HepG2 (cell line): ENCODE measurements at regions not wholly inside any gene's neighbourhood (a gene's known extent, or its start where the extent isn't known, plus 50 kb on each side); places are given as distances from the start of the nearest gene placed in this dataset.

Experiments
- CEBPB ChIP-seq: IDR thresholded peaks from 2 replicates; pipeline ENCODE4 v1.6.1; 2011; ENCODE audit warnings: low read depth, low read length, improper control_type of control experiment, borderline replicate concordance
- CHCHD3 ChIP-seq: sonication (generic); formaldehyde crosslinking; IDR thresholded peaks from 2 replicates; pipeline ENCODE4 v1.8.0; 2022; ENCODE audit warnings: mild to moderate bottlenecking, missing genetic modification reagents, moderate library complexity
- CREB1 ChIP-seq, 2 experiments: fragments of 450-650 bp in 1 of 2; IDR thresholded peaks; 2 replicates each; pipeline ENCODE4 v1.6.1; 2016 to 2017; ENCODE audit warnings: control low read depth in 1 of 2, mild to moderate bottlenecking in 1 of 2, missing compliant biosample characterization in 1 of 2, missing genetic modification characterization in 1 of 2
- ELF1 ChIP-seq: sonication (generic); formaldehyde crosslinking; IDR thresholded peaks from 2 replicates; pipeline ENCODE4 v1.4.0; 2020; ENCODE audit warnings: missing genetic modification reagents
- FOXP1 ChIP-seq, 2 experiments: fragments of 450-650 bp in 1 of 2; IDR thresholded peaks; 2 replicates each; pipeline ENCODE4 v1.6.1; 2017 to 2018; ENCODE audit warnings: antibody characterized with exemption in 1 of 2
- NFE2 ChIP-seq: sonication (generic); formaldehyde crosslinking; IDR thresholded peaks from 2 replicates; pipeline ENCODE4 v1.4.0; 2020; ENCODE audit warnings: missing genetic modification reagents
- POLR2G ChIP-seq: fragments of 200-400 bp; formaldehyde crosslinking; IDR thresholded peaks from 2 replicates; pipeline ENCODE4 v1.6.1; 2018; ENCODE audit warnings: mild to moderate bottlenecking, low read depth, low read length, moderate library complexity
- RNF2 ChIP-seq: fragments of 450-650 bp; conservative IDR thresholded peaks from 2 replicates; pipeline ENCODE4 v1.6.1; 2016; ENCODE audit warnings: low read depth
- SNRNP70 ChIP-seq: fragments of 200-400 bp; formaldehyde crosslinking; IDR thresholded peaks from 2 replicates; pipeline ENCODE4 v1.6.1; 2017; ENCODE audit warnings: mild to moderate bottlenecking, low read depth, low read length, moderate library complexity
- SOX6 ChIP-seq, 2 experiments: fragments of 450-650 bp in 1 of 2; sonication (generic) in 1 of 2; formaldehyde crosslinking in 1 of 2; IDR thresholded peaks; 2 replicates each; pipeline versions ENCODE4 v1.4.0 to v1.6.1; 2017 to 2020; ENCODE audit warnings: antibody characterized with exemption in 1 of 2, mild to moderate bottlenecking in 1 of 2, missing genetic modification reagents in 1 of 2
- ZC3H13 ChIP-seq: sonication (generic); formaldehyde crosslinking; IDR thresholded peaks from 2 replicates; pipeline ENCODE4 v1.8.1; 2023; ENCODE audit warnings: mild to moderate bottlenecking, missing genetic modification reagents, moderate library complexity
- ZNF230 ChIP-seq: sonication (generic); formaldehyde crosslinking; IDR thresholded peaks from 2 replicates; pipeline ENCODE4 v1.4.0; 2020; ENCODE audit warnings: mild to moderate bottlenecking, missing genetic modification reagents
- ZNF329 ChIP-seq: sonication (generic); formaldehyde crosslinking; IDR thresholded peaks from 2 replicates; pipeline ENCODE4 v1.9.0; 2021; ENCODE audit warnings: low read depth, mild to moderate bottlenecking, missing genetic modification reagents
- ZNF451 ChIP-seq: sonication (generic); formaldehyde crosslinking; IDR thresholded peaks from 2 replicates; pipeline ENCODE4 v1.5.0; 2020; ENCODE audit warnings: mild to moderate bottlenecking, missing genetic modification reagents
- ZNF550 ChIP-seq: sonication (generic); formaldehyde crosslinking; IDR thresholded peaks from 2 replicates; pipeline ENCODE4 v1.4.0; 2020; ENCODE audit warnings: mild to moderate bottlenecking, missing genetic modification reagents, borderline replicate concordance
- ZNF615 ChIP-seq: sonication (generic); formaldehyde crosslinking; IDR thresholded peaks from 2 replicates; pipeline ENCODE4 v1.5.0; 2020; ENCODE audit warnings: mild to moderate bottlenecking, missing genetic modification reagents, borderline replicate concordance
- TF ChIP-seq, protein P1 (sequence below): IDR thresholded peaks from 2 replicates; pipeline ENCODE4 v1.6.1; 2016; ENCODE audit warnings: low read depth, control low read depth
- TF ChIP-seq, protein P2 (sequence below): sonication (generic); formaldehyde crosslinking; IDR thresholded peaks from 2 replicates; pipeline ENCODE4 v1.4.0; 2020; ENCODE audit warnings: mild to moderate bottlenecking, missing genetic modification reagents
- TF ChIP-seq, protein P3 (sequence below): sonication (generic); formaldehyde crosslinking; conservative IDR thresholded peaks from 2 replicates; pipeline ENCODE4 v1.8.0; 2022; ENCODE audit warnings: low read depth, missing genetic modification reagents

DNA sequence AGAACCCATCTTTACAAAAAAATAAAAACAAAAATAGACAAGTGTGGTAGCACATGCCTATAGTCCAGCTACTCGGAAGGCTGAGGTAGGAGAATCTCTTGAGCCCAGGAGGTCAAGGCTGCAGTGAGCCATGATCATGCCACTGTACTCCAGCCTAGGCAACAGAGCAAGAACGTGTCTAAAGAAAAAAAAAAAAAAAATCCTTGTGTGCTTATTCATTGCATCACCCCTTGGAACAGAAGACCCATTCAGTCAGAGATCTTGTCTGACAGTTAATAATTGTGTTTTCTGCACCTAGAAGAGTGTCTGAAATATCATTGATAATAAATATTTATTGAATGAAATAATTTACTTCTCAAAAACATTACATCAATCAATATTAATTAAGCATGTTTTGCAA is 97.4 kb upstream of the TBL1X start (continued):
- no peak for TF ChIP-seq CHCHD3 (CRISPR knock-in tag)
- TF ChIP-seq ZNF550 (CRISPR knock-in tag): no peak
- no peak for TF ChIP-seq FOXP1 (IDR thresholded peaks at IDR 0.05)
- TF ChIP-seq FOXP1 (CRISPR knock-in tag; IDR thresholded peaks at IDR 0.05): 0 out of 2 replicates have a peak, but pooled peaks have one; percentile 11
- TF ChIP-seq RNF2: no peak
- TF ChIP-seq ZNF451 (CRISPR knock-in tag): no peak
- no peak for TF ChIP-seq SOX6 (IDR thresholded peaks at IDR 0.05)
- TF ChIP-seq SOX6 (CRISPR knock-in tag; IDR thresholded peaks at IDR 0.05): peak; percentile 25; the same call in 1 of the 2 replicates
- TF ChIP-seq NFE2: no peak
- TF ChIP-seq POLR2G: no peak
- TF ChIP-seq ZNF329 (CRISPR knock-in tag): no peak
- TF ChIP-seq, protein P1, sequence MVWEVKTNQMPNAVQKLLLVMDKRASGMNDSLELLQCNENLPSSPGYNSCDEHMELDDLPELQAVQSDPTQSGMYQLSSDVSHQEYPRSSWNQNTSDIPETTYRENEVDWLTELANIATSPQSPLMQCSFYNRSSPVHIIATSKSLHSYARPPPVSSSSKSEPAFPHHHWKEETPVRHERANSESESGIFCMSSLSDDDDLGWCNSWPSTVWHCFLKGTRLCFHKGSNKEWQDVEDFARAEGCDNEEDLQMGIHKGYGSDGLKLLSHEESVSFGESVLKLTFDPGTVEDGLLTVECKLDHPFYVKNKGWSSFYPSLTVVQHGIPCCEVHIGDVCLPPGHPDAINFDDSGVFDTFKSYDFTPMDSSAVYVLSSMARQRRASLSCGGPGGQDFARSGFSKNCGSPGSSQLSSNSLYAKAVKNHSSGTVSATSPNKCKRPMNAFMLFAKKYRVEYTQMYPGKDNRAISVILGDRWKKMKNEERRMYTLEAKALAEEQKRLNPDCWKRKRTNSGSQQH (CRISPR knock-in tag): no peak
- peak; percentile 57; the same call in 1 of the 2 replicates for TF ChIP-seq CEBPB
- TF ChIP-seq ZNF230 (CRISPR knock-in tag): no peak
- no peak for TF ChIP-seq CREB1 (IDR thresholded peaks at IDR 0.05)
- TF ChIP-seq CREB1 (CRISPR knock-in tag; IDR thresholded peaks at IDR 0.05): 0 out of 2 replicates have a peak, but pooled peaks have one; percentile 7
- no peak for TF ChIP-seq ZC3H13 (CRISPR knock-in tag)
- TF ChIP-seq, protein P2, sequence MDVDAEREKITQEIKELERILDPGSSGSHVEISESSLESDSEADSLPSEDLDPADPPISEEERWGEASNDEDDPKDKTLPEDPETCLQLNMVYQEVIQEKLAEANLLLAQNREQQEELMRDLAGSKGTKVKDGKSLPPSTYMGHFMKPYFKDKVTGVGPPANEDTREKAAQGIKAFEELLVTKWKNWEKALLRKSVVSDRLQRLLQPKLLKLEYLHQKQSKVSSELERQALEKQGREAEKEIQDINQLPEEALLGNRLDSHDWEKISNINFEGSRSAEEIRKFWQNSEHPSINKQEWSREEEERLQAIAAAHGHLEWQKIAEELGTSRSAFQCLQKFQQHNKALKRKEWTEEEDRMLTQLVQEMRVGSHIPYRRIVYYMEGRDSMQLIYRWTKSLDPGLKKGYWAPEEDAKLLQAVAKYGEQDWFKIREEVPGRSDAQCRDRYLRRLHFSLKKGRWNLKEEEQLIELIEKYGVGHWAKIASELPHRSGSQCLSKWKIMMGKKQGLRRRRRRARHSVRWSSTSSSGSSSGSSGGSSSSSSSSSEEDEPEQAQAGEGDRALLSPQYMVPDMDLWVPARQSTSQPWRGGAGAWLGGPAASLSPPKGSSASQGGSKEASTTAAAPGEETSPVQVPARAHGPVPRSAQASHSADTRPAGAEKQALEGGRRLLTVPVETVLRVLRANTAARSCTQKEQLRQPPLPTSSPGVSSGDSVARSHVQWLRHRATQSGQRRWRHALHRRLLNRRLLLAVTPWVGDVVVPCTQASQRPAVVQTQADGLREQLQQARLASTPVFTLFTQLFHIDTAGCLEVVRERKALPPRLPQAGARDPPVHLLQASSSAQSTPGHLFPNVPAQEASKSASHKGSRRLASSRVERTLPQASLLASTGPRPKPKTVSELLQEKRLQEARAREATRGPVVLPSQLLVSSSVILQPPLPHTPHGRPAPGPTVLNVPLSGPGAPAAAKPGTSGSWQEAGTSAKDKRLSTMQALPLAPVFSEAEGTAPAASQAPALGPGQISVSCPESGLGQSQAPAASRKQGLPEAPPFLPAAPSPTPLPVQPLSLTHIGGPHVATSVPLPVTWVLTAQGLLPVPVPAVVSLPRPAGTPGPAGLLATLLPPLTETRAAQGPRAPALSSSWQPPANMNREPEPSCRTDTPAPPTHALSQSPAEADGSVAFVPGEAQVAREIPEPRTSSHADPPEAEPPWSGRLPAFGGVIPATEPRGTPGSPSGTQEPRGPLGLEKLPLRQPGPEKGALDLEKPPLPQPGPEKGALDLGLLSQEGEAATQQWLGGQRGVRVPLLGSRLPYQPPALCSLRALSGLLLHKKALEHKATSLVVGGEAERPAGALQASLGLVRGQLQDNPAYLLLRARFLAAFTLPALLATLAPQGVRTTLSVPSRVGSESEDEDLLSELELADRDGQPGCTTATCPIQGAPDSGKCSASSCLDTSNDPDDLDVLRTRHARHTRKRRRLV (CRISPR knock-in tag): no peak
- no peak for TF ChIP-seq ZNF615 (CRISPR knock-in tag)
- TF ChIP-seq, protein P3, sequence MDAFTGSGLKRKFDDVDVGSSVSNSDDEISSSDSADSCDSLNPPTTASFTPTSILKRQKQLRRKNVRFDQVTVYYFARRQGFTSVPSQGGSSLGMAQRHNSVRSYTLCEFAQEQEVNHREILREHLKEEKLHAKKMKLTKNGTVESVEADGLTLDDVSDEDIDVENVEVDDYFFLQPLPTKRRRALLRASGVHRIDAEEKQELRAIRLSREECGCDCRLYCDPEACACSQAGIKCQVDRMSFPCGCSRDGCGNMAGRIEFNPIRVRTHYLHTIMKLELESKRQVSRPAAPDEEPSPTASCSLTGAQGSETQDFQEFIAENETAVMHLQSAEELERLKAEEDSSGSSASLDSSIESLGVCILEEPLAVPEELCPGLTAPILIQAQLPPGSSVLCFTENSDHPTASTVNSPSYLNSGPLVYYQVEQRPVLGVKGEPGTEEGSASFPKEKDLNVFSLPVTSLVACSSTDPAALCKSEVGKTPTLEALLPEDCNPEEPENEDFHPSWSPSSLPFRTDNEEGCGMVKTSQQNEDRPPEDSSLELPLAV (CRISPR knock-in tag): no peak
- TF ChIP-seq ELF1 (CRISPR knock-in tag): no peak
- TF ChIP-seq SNRNP70: no peak
